K562 (cell line): ENCODE measurements at regions not wholly inside any gene's neighbourhood (a gene's known extent, or its start where the extent isn't known, plus 50 kb on each side); places are given as distances from the start of the nearest gene placed in this dataset.

Experiments used
- ATAC-seq: fragments of 200-7000 bp; cut with Tn5 transposase; 3 replicates; pipeline ENCODE4 v1.9.1; 2020; ENCODE audit warnings: moderate library complexity
- BruUV-seq: library from RNA; stranded (reverse); fragments of 400-500 nt; replicated peaks from 2 replicates; lab custom pipeline; 2021; lab: Mats Ljungman, UMichigan
- CTCF ChIA-PET: fragments of 300-600 bp; formaldehyde crosslinking; extraction: SDS; loops from one replicate; lab custom pipeline; 2021; ENCODE audit warnings: low intra/inter-chr PET ratio; lab: Yijun Ruan, JAX
- POLR2A ChIA-PET: fragments of 300-600, 350-650 bp; sonication (Branson Sonifier 250); formaldehyde crosslinking; extraction: SDS; loops from one replicate; lab custom pipeline; 2021; ENCODE audit warnings: antibody characterized with exemption, inconsistent platforms; lab: Yijun Ruan, JAX
- DNase-seq, 4 experiments: peaks; one replicate each; pipeline versions ENCODE4 v3.0.0 to v3.0.0-alpha.2; 2011 to 2018; ENCODE audit warnings: low spot score in 3 of 4, mixed read lengths in 3 of 4; ENCODE audit errors: extremely low read depth in 1 of 4
- FAIRE-seq: peaks from 2 replicates; lab custom pipeline; 2011; peaks lifted over from hg19 to GRCh38; lab: Jason Lieb, UNC
- H2AFZ ChIP-seq: 2 replicates; pipeline ENCODE4 v1.6.0; 2011; ENCODE audit warnings: low read depth, low read length, control low read depth, inconsistent platforms
- H3K27ac ChIP-seq: fragments of 200-600 bp; 3 replicates; pipeline ENCODE4 v1.8.0; 2011; ENCODE audit warnings: low read depth, mild to moderate bottlenecking, control low read depth, inconsistent platforms, low read length, moderate library complexity, mixed read lengths; ENCODE audit errors: extremely low read depth
- H3K27me3 ChIP-seq, 2 experiments: fragments of 300-600 bp in 1 of 2; 2 replicates in 1 of 2; 3 replicates in 1 of 2; pipeline versions ENCODE4 v1.6.0 to v1.8.0; 2011; ENCODE audit warnings: inconsistent platforms in 2 of 2, low read length in 2 of 2, mild to moderate bottlenecking in 1 of 2, mixed read lengths in 1 of 2, moderate library complexity in 1 of 2; ENCODE audit not compliant: control insufficient read depth in 2 of 2, insufficient read depth in 2 of 2
- H3K36me3 ChIP-seq: fragments of 300-600 bp; 3 replicates; pipeline ENCODE4 v1.8.0; 2011; ENCODE audit warnings: mild to moderate bottlenecking, low read length, inconsistent platforms; ENCODE audit not compliant: control insufficient read depth, insufficient read depth
- H3K4me1 ChIP-seq, 2 experiments: fragments of 200-600 bp in 1 of 2; replicated peaks in 1 of 2; 2 replicates in 1 of 2; 3 replicates in 1 of 2; pipeline versions ENCODE4 v1.5.1 to v1.8.0; 2011; ENCODE audit warnings: inconsistent platforms in 2 of 2, low read length in 2 of 2, mild to moderate bottlenecking in 1 of 2, mixed read lengths in 1 of 2, moderate library complexity in 1 of 2; ENCODE audit not compliant: control insufficient read depth in 2 of 2, insufficient read depth in 2 of 2
- H3K4me2 ChIP-seq: 2 replicates; pipeline ENCODE4 v1.6.1; 2011; ENCODE audit warnings: low read length, control low read depth, inconsistent platforms, mixed read lengths; ENCODE audit not compliant: insufficient read depth
- H3K4me3 ChIP-seq: fragments of 200-600 bp; sonication (generic), shearing (Covaris generic); 2 replicates; pipeline ENCODE4 v1.5.1; 2016; ENCODE audit warnings: control low read depth, inconsistent platforms
- H3K79me2 ChIP-seq: fragments of 200-600 bp; 3 replicates; pipeline ENCODE4 v1.8.0; 2011; ENCODE audit warnings: low read length, inconsistent platforms; ENCODE audit not compliant: control insufficient read depth, insufficient read depth
- H3K9ac ChIP-seq, 2 experiments: 2 replicates each; pipeline versions ENCODE4 v1.6.0 to v1.6.1; 2011; ENCODE audit warnings: low read depth in 2 of 2, low read length in 2 of 2, control low read depth in 1 of 2, inconsistent platforms in 1 of 2, mild to moderate bottlenecking in 1 of 2, mixed read lengths in 1 of 2; ENCODE audit not compliant: insufficient read depth in 1 of 2
- H3K9me1 ChIP-seq: one replicate; pipeline ENCODE4 v1.6.0; 2011; ENCODE audit warnings: inconsistent platforms, mild to moderate bottlenecking, low read length, moderate library complexity; ENCODE audit not compliant: control insufficient read depth, insufficient read depth
- H3K9me3 ChIP-seq: replicated peaks from 2 replicates; pipeline ENCODE4 v1.5.1; 2011; ENCODE audit warnings: low read depth, low read length, inconsistent platforms; ENCODE audit not compliant: control insufficient read depth, insufficient read depth
- H4K20me1 ChIP-seq: replicated peaks from 2 replicates; pipeline ENCODE4 v1.6.1; 2011; ENCODE audit warnings: low read length, inconsistent platforms, mixed read lengths; ENCODE audit not compliant: control insufficient read depth, insufficient read depth
- ARID4B ChIP-seq: sonication (generic); formaldehyde crosslinking; IDR thresholded peaks from 2 replicates; pipeline ENCODE4 v1.8.0; 2022; ENCODE audit warnings: mild to moderate bottlenecking, missing genetic modification reagents
- CGGBP1 ChIP-seq: fragments of 250-450 bp; sonication (Bioruptor Pico); IDR thresholded peaks from 2 replicates; pipeline ENCODE4 v1.9.0; 2021; ENCODE audit warnings: mild to moderate bottlenecking
- CTCF ChIP-seq, 3 experiments: IDR thresholded peaks in 2 of 3; conservative IDR thresholded peaks in 1 of 3; 2 replicates each; pipeline ENCODE4 v1.5.1; 2011 to 2012; ENCODE audit warnings: low read length in 3 of 3, mild to moderate bottlenecking in 3 of 3, control low read depth in 2 of 3, improper control_type of control experiment in 1 of 3, inconsistent platforms in 1 of 3, low read depth in 1 of 3, mixed read lengths in 1 of 3, moderate library complexity in 1 of 3; ENCODE audit not compliant: insufficient read depth in 2 of 3
- ID3 ChIP-seq, 2 experiments: fragments of 250-450 bp in 1 of 2; fragments of 450-650 bp in 1 of 2; sonication (Bioruptor Pico) in 1 of 2; IDR thresholded peaks; 2 replicates each; pipeline versions ENCODE4 v1.6.1 to v1.8.0; 2016 to 2021; ENCODE audit warnings: mild to moderate bottlenecking in 2 of 2, moderate library complexity in 2 of 2, missing compliant biosample characterization in 1 of 2, missing genetic modification characterization in 1 of 2
- TSHZ1 ChIP-seq: fragments of 250-450 bp; sonication (Bioruptor Pico); IDR thresholded peaks from 2 replicates; pipeline ENCODE4 v1.4.0; 2020; ENCODE audit warnings: mild to moderate bottlenecking, moderate library complexity
- VEZF1 ChIP-seq: fragments of 200-800 bp; sonication (Bioruptor generic); IDR thresholded peaks from 2 replicates; pipeline ENCODE4 v1.6.1; 2017; ENCODE audit warnings: missing genetic modification characterization, missing compliant biosample characterization
- ZFP1 ChIP-seq: fragments of 450-650 bp; formaldehyde crosslinking; IDR thresholded peaks from 2 replicates; pipeline ENCODE4 v1.4.0; 2020; ENCODE audit warnings: mild to moderate bottlenecking, mixed read lengths
- ZNF431 ChIP-seq: sonication (generic); formaldehyde crosslinking; IDR thresholded peaks from 2 replicates; pipeline ENCODE4 v1.8.0; 2022; ENCODE audit warnings: mild to moderate bottlenecking, missing genetic modification reagents
- ZZZ3 ChIP-seq: fragments of 450-650 bp; IDR thresholded peaks from 2 replicates; pipeline ENCODE4 v1.6.1; 2016; ENCODE audit warnings: antibody characterized with exemption, mild to moderate bottlenecking, moderate library complexity
- in situ Hi-C: fragments of 300-500 bp; cut with MboI; formaldehyde crosslinking; loops from 4 replicates; pipeline ENCODE4 v1.15.0; 2018; ENCODE audit warnings: inconsistent platforms, mixed read lengths
- intact Hi-C: fragments of 100-400 bp; cut with micrococcal nuclease; formaldehyde crosslinking; loops from 2 replicates; pipeline ENCODE4 v1.14.2; 2022

GRCh38 chr6:53439556-53439955, 90.8 kb upstream of the ELOVL5 start:
- Histone ChIP-seq H3K36me3 (no peaks in the 10 kb centered on the region), H3K79me2 (no peaks in the 10 kb centered on the region), H3K27me3 (peaks cover 9 to 14% of the 10 kb centered on the region in 2 experiments; a peak in 3 of 5 replicates), H2AFZ (no peak overlapping the region), H3K9me1 (no peaks in the 10 kb centered on the region), H3K4me2 (no peak overlapping the region), H3K9me3 (no peaks in the 10 kb centered on the region), H3K9ac (no peak overlapping the region), H3K4me1 (peaks cover 0 to 4% of the 10 kb centered on the region in 2 experiments; a peak in 1 of 5 replicates), H3K4me3 (no peak overlapping the region), H3K27ac (no peak overlapping the region), H4K20me1 (no peaks in the 10 kb centered on the region)
- FAIRE-seq (no peak), DNase-seq (no peak), ATAC-seq (no peak)
- BruUV-seq, result no TSS peak
- ChIA-PET CTCF (interaction anchor here (9.0 kb wide), 1 partner anchor 267 kb away, joined by 106 read pairs; no protein-coding TSS in a partner anchor), POLR2A (no interaction called here)
- intact Hi-C loops (no loop called here), in situ Hi-C loops (loop anchor here (25.0 kb wide), 1 partner anchor 252 kb away; no protein-coding TSS in a partner anchor)
- TF ChIP-seq CTCF (IDR thresholded peaks at IDR 0.05 in 2 of 3, conservative IDR thresholded peaks at IDR 0.05 in 1 of 3; ENCODE audit: insufficient read depth in 2 of 3, low read depth in 1 of 3, low read length in 3 of 3) (no peak), ZZZ3 (no peak), VEZF1 (CRISPR knock-in tag) (no peak), ARID4B (CRISPR knock-in tag) (no peak), ZFP1 (CRISPR knock-in tag) (no peak), ZNF431 (CRISPR knock-in tag) (no peak), TSHZ1 (CRISPR knock-in tag) (no peak), CGGBP1 (no peak), ID3 (CRISPR knock-in tag; IDR thresholded peaks at IDR 0.05) (no peak), ID3 (tag; IDR thresholded peaks at IDR 0.05) (no peak)
